ENCODE measurements at regions not wholly inside any gene's neighbourhood (a gene's known extent, or its start where the extent isn't known, plus 50 kb on each side); places are given as distances from the start of the nearest gene placed in this dataset.

DNA sequence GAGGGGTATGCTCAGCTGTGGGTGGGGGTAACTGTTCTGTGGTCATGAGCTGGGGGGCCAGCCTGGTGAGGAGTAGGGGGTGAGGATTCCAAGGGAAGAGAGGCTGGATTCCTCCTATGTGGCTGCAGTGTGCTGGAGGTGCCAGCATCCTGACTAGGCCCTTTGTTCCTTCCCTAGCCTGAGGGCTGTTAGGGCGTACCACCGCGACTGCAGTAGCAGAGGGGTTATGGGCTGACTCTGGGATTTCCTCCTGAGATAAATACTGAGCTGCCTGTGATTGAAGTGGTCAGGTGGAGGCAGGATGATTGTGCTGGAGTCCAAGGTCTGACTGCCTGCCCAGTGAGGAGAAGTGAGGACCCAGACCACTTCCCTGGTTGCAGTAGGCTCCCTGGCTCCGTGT, 205.3 kb downstream of the ADGRG6 start:
- no peak for TF ChIP-seq CTCF (IDR thresholded peaks at IDR 0.05 in 2 of 3, conservative IDR thresholded peaks at IDR 0.05 in 1 of 3; ENCODE audit: control insufficient read depth in 2 of 3, extremely low read depth in 1 of 3, insufficient read depth in 1 of 3, low read depth in 3 of 3, low read length in 3 of 3)
- no peak for TF ChIP-seq TCF7 (IDR thresholded peaks at IDR 0.05; ENCODE audit: borderline replicate concordance)
- no peak for TF ChIP-seq TAF1 (IDR thresholded peaks at IDR 0.05; ENCODE audit: borderline replicate concordance, low read depth, low read length)
- TF ChIP-seq ZZZ3 (IDR thresholded peaks at IDR 0.05; ENCODE audit: control insufficient read depth, insufficient read length, low read depth): no peak
- TF ChIP-seq ZNF274 (IDR thresholded peaks at IDR 0.05; ENCODE audit: insufficient read depth, insufficient read length): no peak
- TF ChIP-seq SREBF2 (IDR thresholded peaks at IDR 0.05; ENCODE audit: low read length): no peak
- no peak for TF ChIP-seq USF2 (IDR thresholded peaks at IDR 0.05; ENCODE audit: borderline replicate concordance, low read depth, low read length)
- TF ChIP-seq SPI1 (IDR thresholded peaks at IDR 0.05; ENCODE audit: borderline replicate concordance, insufficient read depth, low read depth, low read length): no peak
- TF ChIP-seq TARDBP (IDR thresholded peaks at IDR 0.05; ENCODE audit: borderline replicate concordance): no peak
- TF ChIP-seq BRCA1 (IDR thresholded peaks at IDR 0.05; ENCODE audit: low read depth, low read length): no peak
- TF ChIP-seq EP300 (IDR thresholded peaks at IDR 0.05; ENCODE audit: borderline replicate concordance in 1 of 2, control insufficient read depth in 1 of 2, low read depth in 2 of 2, low read length in 2 of 2): no peak
- TF ChIP-seq SIX5 (IDR thresholded peaks at IDR 0.05; ENCODE audit: low read depth, low read length, severe bottlenecking): no peak
- TF ChIP-seq RCOR1 (conservative IDR thresholded peaks at IDR 0.05; ENCODE audit: low read depth, low read length): no peak

All from GM12878 (cell line).